ENCODE measurements at regions not wholly inside any gene's neighbourhood (a gene's known extent, or its start where the extent isn't known, plus 50 kb on each side); places are given as distances from the start of the nearest gene placed in this dataset.

DNA sequence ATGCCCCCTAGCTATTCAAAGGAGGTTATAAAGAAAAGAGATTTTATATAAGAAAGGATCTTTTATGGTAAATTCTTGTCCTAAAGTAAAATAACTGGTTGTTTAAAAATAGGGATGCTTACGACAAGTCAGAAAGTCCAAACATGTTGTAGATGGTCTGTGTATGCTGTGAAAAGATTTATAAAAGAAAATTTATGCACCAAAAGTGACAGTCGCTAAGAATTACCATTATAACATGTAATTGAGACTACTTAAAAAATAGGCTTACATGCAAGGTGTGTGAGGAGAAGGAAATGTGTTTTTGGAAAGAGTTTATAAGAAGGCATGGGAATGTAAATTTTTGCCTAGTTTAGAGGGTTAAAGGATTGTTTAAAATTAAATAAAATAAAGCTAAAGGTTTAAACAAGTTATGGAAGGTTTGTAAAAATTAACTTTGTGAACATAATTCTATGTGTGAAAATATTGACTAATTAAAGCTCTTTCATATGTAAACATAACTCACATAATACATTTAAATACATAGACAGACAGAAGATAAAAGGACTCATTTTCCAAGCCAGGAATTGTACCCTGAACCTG, 118.5 kb downstream of the LYZL1 start:
- H3K4me3 ChIP-seq (ENCODE audit: low read length): no peak overlapping the region
- TF ChIP-seq CTCF (IDR thresholded peaks at IDR 0.05; ENCODE audit: insufficient read depth, low read depth, low read length, missing control alignments): no peak
- DNase-seq (ENCODE audit: low read depth): no peak

Measured in epithelial cell of esophagus (primary cell).